ENCODE measurements at regions not wholly inside any gene's neighbourhood (a gene's known extent, or its start where the extent isn't known, plus 50 kb on each side); places are given as distances from the start of the nearest gene placed in this dataset.
"Not testable (repeated sequence)": the region's sequence is repeated elsewhere in the genome, so short reads cannot be mapped to it uniquely, and the experiment has no call there.

DNA sequence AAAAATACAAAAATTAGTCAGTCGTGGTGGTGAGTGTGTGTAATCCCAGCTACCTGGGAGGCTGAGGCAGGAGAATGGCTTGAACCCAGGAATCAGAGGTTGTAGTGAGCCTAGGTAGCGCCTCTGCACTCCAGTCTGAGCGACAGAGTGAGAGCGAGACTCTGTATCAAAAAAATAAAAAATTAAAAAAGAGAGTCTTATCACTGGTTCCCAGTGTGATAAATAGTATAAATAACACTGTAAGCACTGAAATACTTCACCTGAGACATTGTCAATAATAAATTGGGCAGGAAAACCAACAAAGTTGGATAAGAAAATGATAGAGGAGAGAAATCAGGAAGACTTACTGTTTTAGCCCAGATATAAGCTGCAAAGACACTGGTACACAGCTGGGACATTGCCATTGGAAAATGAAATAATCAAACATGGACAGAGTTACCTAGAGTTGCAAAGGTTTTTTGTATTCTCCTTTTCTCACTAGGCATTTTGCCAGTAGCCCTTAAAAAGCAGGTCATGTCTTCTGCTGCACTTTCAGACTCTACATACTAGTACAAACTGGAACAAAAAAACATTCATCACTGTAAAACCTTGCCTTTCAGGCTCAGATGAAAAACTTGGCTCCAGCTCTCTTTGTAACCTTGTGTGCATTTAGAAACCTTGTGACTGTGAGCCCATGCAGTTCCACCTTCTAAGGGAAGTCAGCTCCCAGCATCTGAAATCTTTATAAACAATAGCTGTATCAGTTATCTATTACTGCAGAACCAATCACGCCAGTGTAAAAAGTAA is 55.0 kb upstream of the PPP1R2C start:
- no peaks in the 10 kb centered on the region for H3K4me1 ChIP-seq (ENCODE audit: low read depth)
- no peaks in the 10 kb centered on the region for H3K9me3 ChIP-seq (ENCODE audit: low read depth)
- H3K27ac ChIP-seq: no peak overlapping the region
- H3K4me3 ChIP-seq: no peak overlapping the region
- DNase-seq (ENCODE audit: low read depth in 1 of 2, low spot score in 1 of 2): no peak
- H3K36me3 ChIP-seq: no peaks in the 10 kb centered on the region
- no peak for TF ChIP-seq CTCF (IDR thresholded peaks at IDR 0.05; ENCODE audit: low read depth, low read length)
- no peaks in the 10 kb centered on the region for H3K27me3 ChIP-seq

DNA sequence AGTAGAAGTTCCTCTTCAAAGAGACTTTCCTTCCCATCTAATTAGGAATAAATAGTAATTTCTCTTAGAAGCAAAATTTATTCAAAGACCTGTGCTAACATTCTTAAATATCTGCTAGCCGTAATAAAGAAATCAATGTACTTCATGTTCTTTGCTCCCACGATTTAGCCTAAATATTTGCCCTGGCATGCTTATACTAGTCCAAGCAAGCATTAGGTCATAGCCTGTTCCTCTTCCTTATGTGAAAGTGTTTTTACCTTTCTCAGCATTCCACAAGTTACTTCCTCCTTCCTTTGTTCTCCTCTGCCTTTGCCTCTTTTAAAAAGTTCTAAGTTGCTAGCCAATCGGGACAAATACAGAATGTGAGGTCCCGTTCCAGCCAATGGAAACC is 55.6 kb upstream of the PPP1R2C start:
- not testable (repeated sequence) for H3K27ac ChIP-seq; H3K27me3 ChIP-seq; H3K4me1 ChIP-seq (ENCODE audit: low read depth); H3K36me3 ChIP-seq; DNase-seq (ENCODE audit: low read depth in 1 of 2, low spot score in 1 of 2); H3K4me3 ChIP-seq; H3K9me3 ChIP-seq (ENCODE audit: low read depth)

- DNase-seq (ENCODE audit: low read depth in 1 of 2, low spot score in 1 of 2): no peak
- H3K9me3 ChIP-seq (ENCODE audit: low read depth): no peaks in the 10 kb centered on the region
- H3K27me3 ChIP-seq: no peaks in the 10 kb centered on the region
- no peak overlapping the region for H3K4me3 ChIP-seq
- H3K36me3 ChIP-seq: no peaks in the 10 kb centered on the region
- TF ChIP-seq CTCF (IDR thresholded peaks at IDR 0.05; ENCODE audit: low read depth, low read length): no peak
- H3K27ac ChIP-seq: no peak overlapping the region
- no peaks in the 10 kb centered on the region for H3K4me1 ChIP-seq (ENCODE audit: low read depth)
Observed at GRCh38 chrX:42837101-42837726, 59.3 kb upstream of the PPP1R2C start.

DNA sequence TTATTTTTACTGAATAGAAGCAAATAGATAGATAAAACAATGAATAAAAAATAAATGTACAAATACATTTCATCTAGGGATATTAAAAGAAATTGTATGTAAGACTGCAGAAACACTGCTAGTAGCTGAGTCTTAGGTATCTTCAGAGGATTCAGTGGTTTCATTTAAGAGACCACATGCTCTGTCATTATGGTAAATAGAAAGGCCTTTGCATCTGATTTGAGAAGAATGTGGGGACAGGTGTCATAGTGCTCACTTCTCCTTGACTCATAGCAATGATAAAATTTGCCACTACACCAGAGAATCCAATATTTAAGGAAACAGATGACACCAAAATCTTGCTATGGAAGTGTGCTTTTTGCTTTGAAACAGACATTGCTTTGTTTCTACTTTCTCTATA is 59.8 kb upstream of the PPP1R2C start:
- H3K4me1 ChIP-seq (ENCODE audit: low read depth): no peaks in the 10 kb centered on the region
- no peak for TF ChIP-seq CTCF (IDR thresholded peaks at IDR 0.05; ENCODE audit: low read depth, low read length)

GRCh38 chrX:42839632-42840031 is 61.7 kb upstream of the PPP1R2C start:
- Histone ChIP-seq H3K4me3 (no peak overlapping the region), H3K4me1 (ENCODE audit: low read depth) (no peaks in the 10 kb centered on the region), H3K27me3 (no peaks in the 10 kb centered on the region), H3K36me3 (no peaks in the 10 kb centered on the region), H3K27ac (no peak overlapping the region), H3K9me3 (ENCODE audit: low read depth) (no peaks in the 10 kb centered on the region)
- no peak for TF ChIP-seq CTCF (IDR thresholded peaks at IDR 0.05; ENCODE audit: low read depth, low read length)
- no peak for DNase-seq (ENCODE audit: low read depth in 1 of 2, low spot score in 1 of 2)

More for the DNA sequence above, 59.8 kb upstream of the PPP1R2C start:
- H3K27ac ChIP-seq: no peak overlapping the region
- H3K9me3 ChIP-seq (ENCODE audit: low read depth): no peaks in the 10 kb centered on the region
- no peak overlapping the region for H3K4me3 ChIP-seq
- no peaks in the 10 kb centered on the region for H3K36me3 ChIP-seq
- no peak for DNase-seq (ENCODE audit: low read depth in 1 of 2, low spot score in 1 of 2)
- no peaks in the 10 kb centered on the region for H3K27me3 ChIP-seq

- DNase-seq (ENCODE audit: low read depth in 1 of 2, low spot score in 1 of 2): peak in 1 of 2 donors; percentile 15
- Histone ChIP-seq H3K4me3 (no peak overlapping the region), H3K27ac (no peak overlapping the region), H3K9me3 (ENCODE audit: low read depth) (no peaks in the 10 kb centered on the region), H3K4me1 (ENCODE audit: low read depth) (no peaks in the 10 kb centered on the region), H3K27me3 (no peaks in the 10 kb centered on the region), H3K36me3 (no peaks in the 10 kb centered on the region)
- TF ChIP-seq CTCF (IDR thresholded peaks at IDR 0.05; ENCODE audit: low read depth, low read length): no peak
Observed at GRCh38 chrX:42846741-42847140, 68.8 kb upstream of the PPP1R2C start.
